OCI-LY7 (cell line): ENCODE measurements at regions not wholly inside any gene's neighbourhood (a gene's known extent, or its start where the extent isn't known, plus 50 kb on each side); places are given as distances from the start of the nearest gene placed in this dataset.

ENCODE experiments used
- BruUV-seq: library from RNA; stranded (reverse); fragments of 400-500 nt; replicated peaks from 2 replicates; lab custom pipeline; 2021; lab: Mats Ljungman, UMichigan
- CTCF ChIA-PET: fragments of 300-600 bp; sonication (Branson Sonifier 250); formaldehyde crosslinking; loops from one replicate; lab custom pipeline; 2022; ENCODE audit warnings: antibody characterized with exemption; ENCODE audit not compliant: unreplicated experiment; lab: Charles Lee
- POLR2A ChIA-PET: fragments of 300-600 bp; sonication (Branson Sonifier 250); formaldehyde crosslinking; loops from one replicate; lab custom pipeline; 2022; ENCODE audit warnings: antibody characterized with exemption; lab: Charles Lee
- DNase-seq: peaks from one replicate; pipeline ENCODE4 v3.0.0-alpha.2; 2015; ENCODE audit warnings: low spot score
- H2AFZ ChIP-seq: fragments of 200-600 bp; sonication (generic), shearing (Covaris generic); 2 replicates; pipeline ENCODE4 v1.6.1; 2014; ENCODE audit warnings: mild to moderate bottlenecking, antibody characterized with exemption, low read length, moderate library complexity
- H3K27ac ChIP-seq: fragments of 200-600 bp; sonication (generic); 2 replicates; pipeline ENCODE4 v1.5.1; 2014; ENCODE audit warnings: mixed run types, low read depth, mild to moderate bottlenecking, moderate library complexity, low read length, inconsistent platforms; ENCODE audit not compliant: poor library complexity, severe bottlenecking
- H3K36me3 ChIP-seq: fragments of 200-600 bp; sonication (generic); 2 replicates; pipeline ENCODE4 v1.6.1; 2014; ENCODE audit warnings: mild to moderate bottlenecking, antibody characterized with exemption, low read length, moderate library complexity, mixed read lengths; ENCODE audit not compliant: insufficient read depth
- H3K4me1 ChIP-seq: fragments of 200-600 bp; sonication (generic); 2 replicates; pipeline ENCODE4 v1.5.1; 2014; ENCODE audit warnings: mild to moderate bottlenecking, low read length; ENCODE audit not compliant: insufficient read depth, poor library complexity, severe bottlenecking
- H3K4me2 ChIP-seq: fragments of 200-600 bp; sonication (generic); 2 replicates; pipeline ENCODE4 v1.6.1; 2014; ENCODE audit warnings: mild to moderate bottlenecking, low read length
- H3K4me3 ChIP-seq: fragments of 200-600 bp; sonication (generic); 2 replicates; pipeline ENCODE4 v1.5.1; 2014; ENCODE audit warnings: mild to moderate bottlenecking, low read depth, low read length; ENCODE audit not compliant: poor library complexity, severe bottlenecking
- H3K79me2 ChIP-seq: fragments of 200-600 bp; sonication (generic); 2 replicates; pipeline ENCODE4 v1.6.1; 2016; ENCODE audit warnings: low read depth, mild to moderate bottlenecking, low read length, moderate library complexity, mixed read lengths; ENCODE audit not compliant: insufficient read depth
- H3K9me2 ChIP-seq: fragments of 200-600 bp; sonication (generic); 2 replicates; pipeline ENCODE4 v1.6.1; 2016; ENCODE audit warnings: mild to moderate bottlenecking, low read length, mixed read lengths; ENCODE audit not compliant: insufficient read depth
- H3K9me3 ChIP-seq: fragments of 200-600 bp; sonication (generic); 2 replicates; pipeline ENCODE4 v1.6.1; 2014; ENCODE audit warnings: mild to moderate bottlenecking, mixed run types, low read length, mixed read lengths
- H4K20me1 ChIP-seq: fragments of 200-600 bp; sonication (generic); 2 replicates; pipeline ENCODE4 v1.6.1; 2014; ENCODE audit warnings: mild to moderate bottlenecking, antibody characterized with exemption, low read length, moderate library complexity, mixed read lengths; ENCODE audit not compliant: insufficient read depth
- CTCF ChIP-seq: fragments of 200-600 bp; sonication (generic); conservative IDR thresholded peaks from 2 replicates; pipeline ENCODE4 v1.5.1; 2014; ENCODE audit warnings: mild to moderate bottlenecking, antibody characterized with exemption, low read length, moderate library complexity, mixed read lengths
- EZH2phosphoT487 ChIP-seq: fragments of 200-600 bp; sonication (generic); IDR thresholded peaks from 2 replicates; pipeline ENCODE4 v1.6.1; 2018; ENCODE audit warnings: low read depth, borderline replicate concordance, mild to moderate bottlenecking, mixed run types, antibody characterized with exemption, low read length, moderate library complexity, mixed read lengths
- intact Hi-C: fragments of 100-400 bp; cut with micrococcal nuclease; formaldehyde crosslinking; loops from one replicate; pipeline ENCODE4 v1.10.0; 2022; ENCODE audit not compliant: unreplicated experiment

DNA sequence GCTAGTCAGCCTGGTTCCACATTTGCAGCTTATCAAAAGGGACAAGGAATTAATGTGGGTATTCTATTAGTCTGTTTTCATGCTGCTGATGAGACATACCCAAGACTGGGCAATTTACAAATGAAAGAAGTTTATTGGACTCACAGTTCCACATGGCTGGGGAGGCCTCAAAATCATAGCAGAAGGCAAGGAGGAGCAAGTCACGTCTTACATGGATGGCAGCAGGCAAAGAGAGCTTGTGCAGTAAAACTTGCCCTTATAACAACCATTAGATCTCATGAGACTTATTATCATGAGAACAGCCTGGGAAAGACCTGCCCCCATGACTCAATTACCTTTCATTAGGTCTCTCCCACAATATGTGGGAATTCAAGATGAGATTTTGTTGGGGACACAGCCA is 689.1 kb upstream of the MARCKS start:
- intact Hi-C loops: no loop called here
- CTCF ChIA-PET: no interaction called here
- TF ChIP-seq CTCF: no peak
- TF ChIP-seq EZH2phosphoT487: no peak
- Histone ChIP-seq H3K27ac (no peak overlapping the region), H3K4me3 (no peak overlapping the region), H4K20me1 (no peaks in the 10 kb centered on the region), H3K9me3 (no peaks in the 10 kb centered on the region), H2AFZ (no peak overlapping the region), H3K4me2 (no peak overlapping the region), H3K9me2 (no peaks in the 10 kb centered on the region), H3K36me3 (no peaks in the 10 kb centered on the region), H3K4me1 (no peaks in the 10 kb centered on the region), H3K79me2 (no peaks in the 10 kb centered on the region)
- POLR2A ChIA-PET: interaction anchor here (0.7 kb wide), 1 partner anchor 769 kb away, joined by 3 read pairs; no protein-coding TSS in a partner anchor
- no peak for DNase-seq
- no TSS peak for BruUV-seq

DNA sequence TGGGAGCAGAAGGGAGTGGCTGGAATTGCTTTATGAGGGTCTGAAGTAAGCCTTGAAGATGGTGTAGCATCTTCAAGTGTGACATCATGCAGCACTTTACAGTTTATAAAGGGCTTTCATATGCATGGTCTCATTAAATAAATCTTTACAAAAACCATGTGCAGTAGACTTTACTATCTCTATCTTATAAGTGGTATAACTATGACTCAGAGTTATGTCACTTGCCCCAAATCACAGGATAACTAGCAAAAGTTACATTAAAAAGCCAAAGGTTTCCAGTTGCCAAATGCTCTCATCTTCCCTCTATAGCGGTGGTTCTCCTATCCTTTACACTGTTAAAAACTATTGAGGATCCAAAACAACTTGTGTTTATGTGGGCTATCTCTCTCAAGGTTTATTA is 687.7 kb upstream of the MARCKS start:
- DNase-seq: no peak
- BruUV-seq: no TSS peak
- Histone ChIP-seq H3K79me2 (no peaks in the 10 kb centered on the region), H3K27ac (no peak overlapping the region), H3K4me2 (no peak overlapping the region), H4K20me1 (no peaks in the 10 kb centered on the region), H3K9me3 (no peaks in the 10 kb centered on the region), H3K4me3 (no peak overlapping the region), H3K36me3 (no peaks in the 10 kb centered on the region), H2AFZ (no peak overlapping the region), H3K4me1 (no peaks in the 10 kb centered on the region), H3K9me2 (no peaks in the 10 kb centered on the region)
- ChIA-PET CTCF (no interaction called here), POLR2A (no interaction called here)
- TF ChIP-seq CTCF: no peak
- no peak for TF ChIP-seq EZH2phosphoT487
- intact Hi-C loops: no loop called here

GRCh38 chr6:113170454-113170853 is 686.7 kb upstream of the MARCKS start:
- TF ChIP-seq CTCF (no peak), EZH2phosphoT487 (no peak)
- intact Hi-C loops: no loop called here
- H3K36me3 ChIP-seq: no peaks in the 10 kb centered on the region
- no peaks in the 10 kb centered on the region for H3K4me1 ChIP-seq
- no peak overlapping the region for H3K4me3 ChIP-seq
- H4K20me1 ChIP-seq: no peaks in the 10 kb centered on the region
- no peaks in the 10 kb centered on the region for H3K9me3 ChIP-seq
- CTCF ChIA-PET: no interaction called here
- H3K9me2 ChIP-seq: no peaks in the 10 kb centered on the region
- POLR2A ChIA-PET: no interaction called here
- H3K4me2 ChIP-seq: no peak overlapping the region
- H3K79me2 ChIP-seq: no peaks in the 10 kb centered on the region
- no peak overlapping the region for H2AFZ ChIP-seq
- no peak overlapping the region for H3K27ac ChIP-seq
- no TSS peak for BruUV-seq
- DNase-seq: no peak
